T-cell (primary cell): ENCODE measurements at regions not wholly inside any gene's neighbourhood (a gene's known extent, or its start where the extent isn't known, plus 50 kb on each side); places are given as distances from the start of the nearest gene placed in this dataset.

Experiments used
- ATAC-seq, 4 experiments: fragments of 200-7000 bp in 3 of 4; fragments of 150-1000 bp in 1 of 4; cut with Tn5 transposase; replicated peaks in 1 of 4; 1 replicate in 3 of 4; 2 replicates in 1 of 4; pipeline ENCODE4 v1.10.0; 2021; ENCODE audit warnings: moderate library complexity in 3 of 4, mild to moderate bottlenecking in 2 of 4, moderate number of reproducible peaks in 1 of 4
- CTCF ChIA-PET, 2 donors: fragments of 300-600 bp; sonication (Branson Sonifier 250); formaldehyde crosslinking; loops; one replicate each; lab custom pipeline; 2022; ENCODE audit warnings: antibody characterized with exemption in 2 of 2; lab: Charles Lee
- POLR2A ChIA-PET, 2 donors: fragments of 300-600 bp; sonication (Branson Sonifier 250); formaldehyde crosslinking; loops; one replicate each; lab custom pipeline; 2022; ENCODE audit warnings: antibody characterized with exemption in 2 of 2; lab: Charles Lee
- DNase-seq, 35 experiments: peaks; one replicate each; pipeline versions ENCODE4 v3.0.0 to v3.0.0-alpha.2; 2013 to 2023
- H3K27ac ChIP-seq: one replicate; pipeline ENCODE4 v1.5.1; 2013; ENCODE audit warnings: low read length
- H3K27me3 ChIP-seq, 2 experiments: replicated peaks in 1 of 2; 1 replicate in 1 of 2; 2 replicates in 1 of 2; pipeline versions ENCODE4 v1.6.1 to v1.7.0; 2013; ENCODE audit warnings: low read length in 1 of 2, mixed read lengths in 1 of 2; ENCODE audit not compliant: control insufficient read depth in 2 of 2, insufficient read depth in 2 of 2; ENCODE audit errors: extremely low read depth in 1 of 2
- H3K36me3 ChIP-seq, 2 donors: 1 replicate in 1 of 2; 2 replicates in 1 of 2; pipeline versions ENCODE4 v1.6.1 to v1.7.0; 2013; ENCODE audit warnings: low read length in 1 of 2; ENCODE audit not compliant: control insufficient read depth in 2 of 2, insufficient read depth in 1 of 2; ENCODE audit errors: extremely low read depth in 1 of 2
- H3K4me1 ChIP-seq, 2 experiments: 1 replicate in 1 of 2; 2 replicates in 1 of 2; pipeline versions ENCODE4 v1.6.1 to v1.7.0; 2013; ENCODE audit warnings: low read length in 2 of 2, mixed read lengths in 1 of 2; ENCODE audit not compliant: insufficient read depth in 2 of 2, control insufficient read depth in 1 of 2; ENCODE audit errors: extremely low read depth in 1 of 2
- H3K4me3 ChIP-seq, 2 donors: 1 replicate in 1 of 2; 2 replicates in 1 of 2; pipeline versions ENCODE4 v1.5.1 to v1.7.0; 2013; ENCODE audit warnings: mild to moderate bottlenecking in 2 of 2, low read length in 1 of 2, moderate library complexity in 1 of 2; ENCODE audit not compliant: control insufficient read depth in 1 of 2; ENCODE audit errors: extremely low read depth in 1 of 2
- H3K9me3 ChIP-seq: 2 replicates; pipeline ENCODE4 v1.7.0; 2013
- H3K27ac Mint-ChIP-seq, 2 donors: one replicate each; pipeline ENCODE4 v1.8.0; 2020 to 2021; ENCODE audit warnings: mild to moderate bottlenecking in 2 of 2, mixed read lengths in 2 of 2
- H3K27me3 Mint-ChIP-seq, 2 donors: one replicate each; pipeline ENCODE4 v1.8.0; 2021 to 2022; ENCODE audit warnings: mixed read lengths in 2 of 2
- H3K36me3 Mint-ChIP-seq: one replicate; pipeline ENCODE4 v1.8.0; 2021; ENCODE audit warnings: mixed read lengths
- H3K4me1 Mint-ChIP-seq, 3 donors: one replicate each; pipeline ENCODE4 v1.8.0; 2020 to 2022; ENCODE audit warnings: mixed read lengths in 3 of 3, mild to moderate bottlenecking in 1 of 3
- H3K4me3 Mint-ChIP-seq, 3 donors: one replicate each; pipeline ENCODE4 v1.8.0; 2020 to 2022; ENCODE audit warnings: mild to moderate bottlenecking in 3 of 3, mixed read lengths in 3 of 3, moderate library complexity in 3 of 3
- H3K9me3 Mint-ChIP-seq, 3 donors: one replicate each; pipeline ENCODE4 v1.8.0; 2020 to 2022; ENCODE audit warnings: mixed read lengths in 3 of 3
- WGBS: methylation state at CpG from one replicate; pipeline ENCODE4 v1.1.5; 2013; ENCODE audit warnings: missing lambda C conversion rate; ENCODE audit not compliant: insufficient coverage; 5-methylcytosine and 5-hydroxymethylcytosine counted together

GRCh38 chr1:189524501-189524900 is 953.2 kb downstream of the BRINP3 start:
- no peaks in the 10 kb centered on the region for H3K36me3 ChIP-seq
- no peak overlapping the region for H3K27ac ChIP-seq
- POLR2A ChIA-PET, result no interaction called here
- no CpG with 5 or more reads among the region's 1 CpG for WGBS
- Mint-ChIP-seq H3K4me1 (no peaks in the 10 kb centered on the region), H3K27me3 (no peaks in the 10 kb centered on the region), H3K36me3 (no peaks in the 10 kb centered on the region), H3K9me3 (peaks cover 10 to 20% (median 13%) of the 10 kb centered on the region in 3 donors), H3K27ac (no peak overlapping the region), H3K4me3 (no peak overlapping the region)
- CTCF ChIA-PET, result no interaction called here
- no peaks in the 10 kb centered on the region for H3K27me3 ChIP-seq
- ATAC-seq, result no peak
- DNase-seq, result no peak
- no peaks in the 10 kb centered on the region for H3K4me1 ChIP-seq
- no peak overlapping the region for H3K4me3 ChIP-seq
- H3K9me3 ChIP-seq, result no peaks in the 10 kb centered on the region

GRCh38 chr1:189530162-189530561 is 947.5 kb downstream of the BRINP3 start:
- no peaks in the 10 kb centered on the region for H3K9me3 ChIP-seq
- no peaks in the 10 kb centered on the region for H3K36me3 ChIP-seq
- no peak overlapping the region for H3K27ac ChIP-seq
- ChIA-PET POLR2A (no interaction called here), CTCF (no interaction called here)
- Mint-ChIP-seq H3K4me1 (no peaks in the 10 kb centered on the region), H3K27me3 (no peaks in the 10 kb centered on the region), H3K36me3 (no peaks in the 10 kb centered on the region), H3K27ac (no peak overlapping the region), H3K4me3 (no peak overlapping the region), H3K9me3 (peaks cover 6 to 30% (median 16%) of the 10 kb centered on the region in 3 donors)
- no peaks in the 10 kb centered on the region for H3K27me3 ChIP-seq
- WGBS, result 50% methylated on average over 1 of the region's 5 CpGs
- ATAC-seq (no peak), DNase-seq (no peak)
- H3K4me3 ChIP-seq, result no peak overlapping the region
- H3K4me1 ChIP-seq, result no peaks in the 10 kb centered on the region

GRCh38 chr1:189538271-189538670 is 939.4 kb downstream of the BRINP3 start:
- Mint-ChIP-seq H3K9me3 (peaks cover 9 to 27% (median 15%) of the 10 kb centered on the region in 3 donors), H3K4me3 (no peak overlapping the region), H3K36me3 (no peaks in the 10 kb centered on the region), H3K27me3 (no peaks in the 10 kb centered on the region), H3K4me1 (no peaks in the 10 kb centered on the region), H3K27ac (no peak overlapping the region)
- Histone ChIP-seq H3K4me1 (no peaks in the 10 kb centered on the region), H3K9me3 (no peaks in the 10 kb centered on the region), H3K4me3 (no peak overlapping the region), H3K27me3 (no peaks in the 10 kb centered on the region), H3K27ac (no peak overlapping the region), H3K36me3 (no peaks in the 10 kb centered on the region)
- no CpG with 5 or more reads among the region's 2 CpGs for WGBS
- ChIA-PET POLR2A (no interaction called here), CTCF (no interaction called here)
- ATAC-seq (no peak), DNase-seq (no peak)

GRCh38 chr1:189550498-189550897 is 927.2 kb downstream of the BRINP3 start:
- Mint-ChIP-seq H3K27me3 (no peaks in the 10 kb centered on the region), H3K36me3 (no peaks in the 10 kb centered on the region), H3K4me1 (no peaks in the 10 kb centered on the region), H3K4me3 (no peak overlapping the region), H3K27ac (no peak overlapping the region), H3K9me3 (peaks cover 3 to 6% (median 4%) of the 10 kb centered on the region in 3 donors)
- ATAC-seq (no peak), DNase-seq (no peak)
- POLR2A ChIA-PET, result no interaction called here
- CTCF ChIA-PET, result no interaction called here
- Histone ChIP-seq H3K27ac (no peak overlapping the region), H3K27me3 (no peaks in the 10 kb centered on the region), H3K9me3 (no peaks in the 10 kb centered on the region), H3K4me1 (no peaks in the 10 kb centered on the region), H3K4me3 (no peak overlapping the region), H3K36me3 (no peaks in the 10 kb centered on the region)

- CTCF ChIA-PET, result no interaction called here
- Histone ChIP-seq H3K27me3 (no peaks in the 10 kb centered on the region), H3K4me3 (no peak overlapping the region), H3K36me3 (no peaks in the 10 kb centered on the region), H3K27ac (no peak overlapping the region), H3K9me3 (no peaks in the 10 kb centered on the region), H3K4me1 (no peaks in the 10 kb centered on the region)
- no peaks in the 10 kb centered on the region for H3K27me3 Mint-ChIP-seq
- H3K9me3 Mint-ChIP-seq, result peaks cover 8 to 24% (median 12%) of the 10 kb centered on the region in 3 donors
- no peaks in the 10 kb centered on the region for H3K36me3 Mint-ChIP-seq
- no peak overlapping the region for H3K27ac Mint-ChIP-seq
- no peaks in the 10 kb centered on the region for H3K4me1 Mint-ChIP-seq
- 87% methylated on average over 2 of the region's 4 CpGs for WGBS
- ATAC-seq (no peak), DNase-seq (no peak)
- no peak overlapping the region for H3K4me3 Mint-ChIP-seq
- POLR2A ChIA-PET, result no interaction called here
Observed at GRCh38 chr1:189563784-189564183, 913.9 kb downstream of the BRINP3 start.

DNA sequence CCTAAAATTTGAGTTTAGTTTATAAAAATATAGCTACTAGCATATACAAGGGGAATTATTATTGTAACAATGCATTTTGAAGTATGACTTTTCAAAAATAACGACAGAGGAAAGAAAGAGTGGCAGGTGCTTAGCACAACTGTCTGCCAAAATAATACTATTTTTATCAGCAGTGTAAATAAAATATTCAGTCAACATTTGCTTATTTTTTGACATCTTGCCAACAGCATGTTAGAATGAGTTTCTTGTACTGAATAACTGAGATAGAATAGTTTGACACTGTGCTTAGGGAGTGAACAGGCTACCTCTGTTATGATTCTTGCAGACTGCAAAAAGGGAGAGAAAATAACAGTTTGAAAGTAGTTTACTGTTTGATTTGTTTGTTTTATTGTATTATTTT is 909.8 kb downstream of the BRINP3 start:
- Histone ChIP-seq H3K36me3 (no peaks in the 10 kb centered on the region), H3K9me3 (no peaks in the 10 kb centered on the region), H3K4me1 (no peaks in the 10 kb centered on the region), H3K27ac (no peak overlapping the region), H3K27me3 (no peaks in the 10 kb centered on the region), H3K4me3 (no peak overlapping the region)
- Mint-ChIP-seq H3K4me1 (no peaks in the 10 kb centered on the region), H3K27me3 (no peaks in the 10 kb centered on the region), H3K9me3 (peaks cover 10 to 20% (median 12%) of the 10 kb centered on the region in 3 donors), H3K36me3 (no peaks in the 10 kb centered on the region), H3K27ac (no peak overlapping the region), H3K4me3 (no peak overlapping the region)
- ChIA-PET POLR2A (no interaction called here), CTCF (no interaction called here)
- no CpG with 5 or more reads among the region's 1 CpG for WGBS
- DNase-seq, result no peak
- no peak for ATAC-seq

DNA sequence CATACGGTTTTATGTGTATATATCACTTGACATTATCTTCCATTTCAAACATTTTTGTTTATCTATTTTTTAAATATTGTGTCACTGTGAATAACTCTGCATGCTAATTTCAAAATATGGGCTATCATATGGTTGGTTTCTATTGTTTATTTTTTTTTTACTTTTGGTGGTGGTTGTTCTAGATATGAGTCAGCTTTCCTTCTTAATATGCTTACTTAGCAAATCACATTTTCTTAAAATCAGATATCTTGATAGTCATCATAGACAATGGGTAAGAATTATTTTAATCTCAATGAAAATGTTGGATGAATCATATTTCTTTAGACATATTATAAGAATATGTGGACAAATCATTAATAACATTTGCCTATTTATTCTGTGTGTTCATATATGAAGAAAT is 881.5 kb downstream of the BRINP3 start:
- no peaks in the 10 kb centered on the region for H3K9me3 ChIP-seq
- H3K36me3 ChIP-seq, result no peaks in the 10 kb centered on the region
- no peak for ATAC-seq
- no peaks in the 10 kb centered on the region for H3K27me3 ChIP-seq
- H3K36me3 Mint-ChIP-seq, result no peaks in the 10 kb centered on the region
- no peaks in the 10 kb centered on the region for H3K4me1 Mint-ChIP-seq
- H3K27me3 Mint-ChIP-seq, result no peaks in the 10 kb centered on the region
- ChIA-PET POLR2A (no interaction called here), CTCF (no interaction called here)
- H3K9me3 Mint-ChIP-seq, result peaks cover 3 to 21% (median 16%) of the 10 kb centered on the region in 3 donors
- H3K4me3 Mint-ChIP-seq, result no peak overlapping the region
- H3K27ac ChIP-seq, result no peak overlapping the region
- no peak overlapping the region for H3K27ac Mint-ChIP-seq
- no CpG with 5 or more reads among the region's 1 CpG for WGBS
- H3K4me1 ChIP-seq, result no peaks in the 10 kb centered on the region
- H3K4me3 ChIP-seq, result no peak overlapping the region
- DNase-seq, result no peak
